IMR-90 (cell line): ENCODE measurements at regions not wholly inside any gene's neighbourhood (a gene's known extent, or its start where the extent isn't known, plus 50 kb on each side); places are given as distances from the start of the nearest gene placed in this dataset.
A peak's percentile ranks its signal among the peaks of the same experiment; 100 is the strongest.

Source experiments
- ATAC-seq: fragments of 200-7000 bp; cut with Tn5 transposase; 2 replicates; pipeline ENCODE4 v1.9.1; 2020; ENCODE audit warnings: low read depth, mild to moderate bottlenecking, moderate library complexity
- BruUV-seq: library from RNA; stranded (reverse); fragments of 400-500 nt; replicated peaks from 2 replicates; lab custom pipeline; 2021; lab: Mats Ljungman, UMichigan
- CTCF ChIA-PET: fragments of 300-600 bp; formaldehyde crosslinking; extraction: SDS; loops from one replicate; lab custom pipeline; 2021; ENCODE audit warnings: antibody characterized with exemption; lab: Yijun Ruan, JAX
- POLR2A ChIA-PET: fragments of 300-600 bp; sonication (Branson Sonifier 250); formaldehyde crosslinking; loops from one replicate; lab custom pipeline; 2022; ENCODE audit warnings: antibody characterized with exemption; ENCODE audit not compliant: unreplicated experiment; lab: Charles Lee
- DNase-seq: peaks from one replicate; pipeline ENCODE4 v3.0.0; 2013
- H2AFZ ChIP-seq: replicated peaks from 2 replicates; pipeline ENCODE3; 2013; ENCODE audit warnings: low read length, mild to moderate bottlenecking; ENCODE audit not compliant: poor library complexity
- H2AK5ac ChIP-seq: 2 replicates; pipeline ENCODE4 v1.6.1; 2013; ENCODE audit warnings: low read depth, low read length, inconsistent platforms
- H2AK9ac ChIP-seq: replicated peaks from 2 replicates; pipeline ENCODE3; 2013; ENCODE audit warnings: mild to moderate bottlenecking, low read depth, low read length, moderate library complexity; ENCODE audit not compliant: poor library complexity
- H2BK120ac ChIP-seq: 2 replicates; pipeline ENCODE4 v1.6.1; 2013; ENCODE audit warnings: low read depth, low read length, inconsistent platforms
- H2BK15ac ChIP-seq: 3 replicates; pipeline ENCODE4 v1.6.1; 2013; ENCODE audit warnings: low read depth, low read length, inconsistent platforms
- H2BK20ac ChIP-seq: 2 replicates; pipeline ENCODE4 v1.6.1; 2013; ENCODE audit warnings: low read depth, mild to moderate bottlenecking, inconsistent platforms, low read length, moderate library complexity
- H2BK5ac ChIP-seq: 2 replicates; pipeline ENCODE4 v1.6.1; 2013; ENCODE audit warnings: mild to moderate bottlenecking, low read depth, low read length, inconsistent platforms; ENCODE audit not compliant: poor library complexity, severe bottlenecking
- H3K14ac ChIP-seq: replicated peaks from 2 replicates; pipeline ENCODE4 v1.6.1; 2013; ENCODE audit warnings: low read depth, low read length, inconsistent platforms
- H3K18ac ChIP-seq: 2 replicates; pipeline ENCODE4 v1.6.1; 2013; ENCODE audit warnings: low read depth, low read length, control low read depth
- H3K23ac ChIP-seq: 2 replicates; pipeline ENCODE4 v1.6.1; 2013; ENCODE audit warnings: low read depth, low read length, inconsistent platforms
- H3K27ac ChIP-seq: 2 replicates; pipeline ENCODE4 v1.5.1; 2013; ENCODE audit warnings: mild to moderate bottlenecking, control low read depth, low read length; ENCODE audit not compliant: insufficient read depth
- H3K27me3 ChIP-seq: 2 replicates; pipeline ENCODE4 v1.6.1; 2013; ENCODE audit warnings: low read length; ENCODE audit not compliant: control insufficient read depth, insufficient read depth
- H3K36me3 ChIP-seq: 2 replicates; pipeline ENCODE4 v1.6.1; 2013; ENCODE audit warnings: low read length, mixed read lengths; ENCODE audit not compliant: control insufficient read depth, insufficient read depth
- H3K4ac ChIP-seq: 2 replicates; pipeline ENCODE4 v1.6.1; 2013; ENCODE audit warnings: low read depth, low read length, inconsistent platforms
- H3K4me1 ChIP-seq: 2 replicates; pipeline ENCODE4 v1.6.1; 2013; ENCODE audit warnings: low read length, mixed read lengths; ENCODE audit not compliant: control insufficient read depth, insufficient read depth
- H3K4me2 ChIP-seq: 2 replicates; pipeline ENCODE4 v1.6.1; 2013; ENCODE audit warnings: low read depth, mild to moderate bottlenecking, control low read depth, low read length, moderate library complexity
- H3K4me3 ChIP-seq: 2 replicates; pipeline ENCODE4 v1.5.1; 2013; ENCODE audit warnings: low read depth, mild to moderate bottlenecking, control low read depth, low read length, moderate library complexity; ENCODE audit not compliant: insufficient read depth
- H3K56ac ChIP-seq: 2 replicates; pipeline ENCODE4 v1.6.1; 2013; ENCODE audit warnings: low read length, inconsistent platforms; ENCODE audit not compliant: insufficient read depth; ENCODE audit errors: extremely low read depth
- H3K79me1 ChIP-seq, 2 experiments: 2 replicates each; pipeline ENCODE4 v1.6.1; 2013; ENCODE audit warnings: low read length in 2 of 2, inconsistent platforms in 1 of 2, low read depth in 1 of 2
- H3K9ac ChIP-seq: 2 replicates; pipeline ENCODE4 v1.6.1; 2013; ENCODE audit warnings: low read depth, low read length, control low read depth
- H3K9me1 ChIP-seq: 2 replicates; pipeline ENCODE4 v1.6.1; 2013; ENCODE audit warnings: low read length, inconsistent platforms; ENCODE audit not compliant: insufficient read depth
- H3K9me3 ChIP-seq: 2 replicates; pipeline ENCODE4 v1.6.1; 2013; ENCODE audit warnings: low read length; ENCODE audit not compliant: control insufficient read depth, insufficient read depth
- H4K20me1 ChIP-seq: 2 replicates; pipeline ENCODE4 v1.6.1; 2013; ENCODE audit warnings: low read length, inconsistent platforms; ENCODE audit not compliant: insufficient read depth
- H4K5ac ChIP-seq: 2 replicates; pipeline ENCODE4 v1.6.1; 2013; ENCODE audit warnings: mild to moderate bottlenecking, low read depth, low read length, control low read depth
- H4K8ac ChIP-seq, 2 experiments: 2 replicates each; pipeline ENCODE4 v1.6.1; 2013; ENCODE audit warnings: low read depth in 2 of 2, low read length in 2 of 2, control low read depth in 1 of 2, inconsistent platforms in 1 of 2
- H4K91ac ChIP-seq: 2 replicates; pipeline ENCODE4 v1.6.1; 2013; ENCODE audit warnings: low read depth, low read length, inconsistent platforms; ENCODE audit not compliant: insufficient read depth
- BHLHE40 ChIP-seq: fragments of 150-350 bp; IDR thresholded peaks from 2 replicates; pipeline ENCODE4 v1.6.1; 2016; ENCODE audit warnings: mild to moderate bottlenecking, low read depth, low read length
- CEBPB ChIP-seq: IDR thresholded peaks from 2 replicates; pipeline ENCODE4 v1.6.1; 2012; ENCODE audit warnings: low read depth, low read length, improper control_type of control experiment
- CHD1 ChIP-seq: IDR thresholded peaks from 2 replicates; pipeline ENCODE4 v1.6.1; 2012; ENCODE audit warnings: low read depth, low read length, improper control_type of control experiment
- CTCF ChIP-seq: conservative IDR thresholded peaks from 2 replicates; pipeline ENCODE4 v1.5.1; 2012; ENCODE audit warnings: mild to moderate bottlenecking, low read depth, low read length, improper control_type of control experiment
- FOS ChIP-seq: fragments of 150-350 bp; IDR thresholded peaks from 2 replicates; pipeline ENCODE4 v1.6.1; 2016; ENCODE audit warnings: low read depth, low read length
- MAFK ChIP-seq: IDR thresholded peaks from 2 replicates; pipeline ENCODE4 v1.6.1; 2012; ENCODE audit warnings: low read depth, low read length, improper control_type of control experiment
- MAZ ChIP-seq: IDR thresholded peaks from 2 replicates; pipeline ENCODE4 v1.6.1; 2012; ENCODE audit warnings: low read depth, mild to moderate bottlenecking, low read length, improper control_type of control experiment, moderate library complexity, borderline replicate concordance
- MXI1 ChIP-seq: IDR thresholded peaks from 2 replicates; pipeline ENCODE4 v1.6.1; 2012; ENCODE audit warnings: low read depth, mild to moderate bottlenecking, low read length, moderate library complexity, borderline replicate concordance
- NFE2L2 ChIP-seq: fragments of 150-350 bp; IDR thresholded peaks from 2 replicates; pipeline ENCODE4 v1.6.1; 2016; ENCODE audit warnings: low read depth, mild to moderate bottlenecking, low read length
- POLR2A ChIP-seq: IDR thresholded peaks from 2 replicates; pipeline ENCODE4 v1.6.1; 2012; ENCODE audit warnings: mild to moderate bottlenecking, low read depth, low read length
- RAD21 ChIP-seq: IDR thresholded peaks from 2 replicates; pipeline ENCODE4 v1.6.1; 2012; ENCODE audit warnings: low read length, improper control_type of control experiment
- RCOR1 ChIP-seq: IDR thresholded peaks from 2 replicates; pipeline ENCODE4 v1.6.1; 2012; ENCODE audit warnings: mild to moderate bottlenecking, low read length, improper control_type of control experiment; ENCODE audit not compliant: insufficient replicate concordance
- RFX5 ChIP-seq: IDR thresholded peaks from 2 replicates; pipeline ENCODE4 v1.8.0; 2012; ENCODE audit warnings: low read depth, mild to moderate bottlenecking, low read length, moderate library complexity
- SMC3 ChIP-seq: fragments of 150-350 bp; IDR thresholded peaks from 2 replicates; pipeline ENCODE4 v1.6.1; 2016; ENCODE audit warnings: low read depth, mild to moderate bottlenecking, antibody characterized with exemption, low read length, moderate library complexity
- USF2 ChIP-seq: fragments of 150-350 bp; IDR thresholded peaks from 2 replicates; pipeline ENCODE4 v1.6.1; 2017; ENCODE audit warnings: mild to moderate bottlenecking, antibody characterized with exemption, low read length, low read depth
- dilution Hi-C: fragments of 300-500 bp; cut with HindIII; formaldehyde crosslinking; loops from one replicate; pipeline ENCODE4 v1.14.3; 2018; ENCODE audit warnings: low sequenced_read_pairs; ENCODE audit not compliant: unreplicated experiment
- in situ Hi-C: fragments of 300-500 bp; cut with MboI; formaldehyde crosslinking; loops from 3 replicates; pipeline ENCODE4 v1.14.3; 2019; ENCODE audit warnings: low sequenced_read_pairs, inconsistent platforms, mixed read lengths
- intact Hi-C: fragments of 100-400 bp; cut with micrococcal nuclease; formaldehyde crosslinking; loops from 2 replicates; pipeline ENCODE4 v1.10.0; 2022
- TF ChIP-seq, protein P1 (sequence below): fragments of 150-350 bp; IDR thresholded peaks from 2 replicates; pipeline ENCODE4 v1.6.1; 2016; ENCODE audit warnings: low read depth, mild to moderate bottlenecking, low read length, moderate library complexity, borderline replicate concordance

DNA sequence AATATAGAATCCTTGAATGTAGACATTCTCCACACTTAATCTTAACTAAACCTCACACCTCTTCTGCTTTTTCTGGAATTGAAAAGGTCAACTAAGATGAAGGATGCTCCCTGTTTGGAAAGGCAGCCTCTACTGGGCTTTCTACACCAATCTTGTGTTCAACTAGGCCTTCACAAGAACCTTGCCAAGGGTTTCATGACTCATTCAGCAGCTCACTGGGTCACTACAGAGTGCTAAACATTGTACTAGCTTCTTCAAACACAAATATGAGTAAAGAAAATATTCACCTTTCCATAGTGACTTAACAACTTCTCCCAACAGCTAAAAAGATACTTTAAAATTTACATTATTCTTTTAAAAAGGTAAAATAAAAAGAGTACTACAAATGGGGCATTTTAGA, 135.3 kb upstream of the PRMT6 start:
- Histone ChIP-seq H2BK20ac (no peak overlapping the region), H2BK15ac (no peak overlapping the region), H2AK5ac (no peak overlapping the region), H3K79me1 (no peaks in the 10 kb centered on the region), H3K18ac (no peak overlapping the region), H4K5ac (no peak overlapping the region), H3K27me3 (no peaks in the 10 kb centered on the region), H3K4me3 (no peak overlapping the region), H3K9me1 (no peaks in the 10 kb centered on the region), H2BK120ac (no peak overlapping the region), H4K91ac (no peak overlapping the region), H3K9me3 (no peaks in the 10 kb centered on the region), H2AFZ (no peak overlapping the region), H4K20me1 (no peaks in the 10 kb centered on the region), H2AK9ac (no peak overlapping the region), H4K8ac (no peak overlapping the region), H3K14ac (no peak overlapping the region), H3K27ac (no peak overlapping the region), H3K56ac (no peak overlapping the region), H3K23ac (no peak overlapping the region), H3K4me2 (no peak overlapping the region), H3K4me1 (no peaks in the 10 kb centered on the region), H3K4ac (no peak overlapping the region), H2BK5ac (no peak overlapping the region), H3K36me3 (no peaks in the 10 kb centered on the region), H3K9ac (no peak overlapping the region)
- DNase-seq = peak; percentile 38
- intact Hi-C loops (no loop called here), in situ Hi-C loops (no loop called here), dilution Hi-C loops (no loop called here)
- TF ChIP-seq SMC3 (no peak), FOS (no peak), MAZ (no peak), MXI1 (no peak), CHD1 (no peak), NFE2L2 (no peak), BHLHE40 (no peak), USF2 (no peak), POLR2A (no peak), RAD21 (no peak), MAFK (no peak), RFX5 (no peak), CTCF (no peak), RCOR1 (no peak), CEBPB (no peak)
- TF ChIP-seq, protein P1, sequence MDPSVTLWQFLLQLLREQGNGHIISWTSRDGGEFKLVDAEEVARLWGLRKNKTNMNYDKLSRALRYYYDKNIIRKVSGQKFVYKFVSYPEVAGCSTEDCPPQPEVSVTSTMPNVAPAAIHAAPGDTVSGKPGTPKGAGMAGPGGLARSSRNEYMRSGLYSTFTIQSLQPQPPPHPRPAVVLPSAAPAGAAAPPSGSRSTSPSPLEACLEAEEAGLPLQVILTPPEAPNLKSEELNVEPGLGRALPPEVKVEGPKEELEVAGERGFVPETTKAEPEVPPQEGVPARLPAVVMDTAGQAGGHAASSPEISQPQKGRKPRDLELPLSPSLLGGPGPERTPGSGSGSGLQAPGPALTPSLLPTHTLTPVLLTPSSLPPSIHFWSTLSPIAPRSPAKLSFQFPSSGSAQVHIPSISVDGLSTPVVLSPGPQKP = no peak
- no TSS peak for BruUV-seq
- POLR2A ChIA-PET = no interaction called here
- CTCF ChIA-PET = no interaction called here
- no peak for ATAC-seq
